ENCODE measurements at regions not wholly inside any gene's neighbourhood (a gene's known extent, or its start where the extent isn't known, plus 50 kb on each side); places are given as distances from the start of the nearest gene placed in this dataset.

GRCh38 chr11:33605703-33606102 lies 94.9 kb downstream of the C11orf91 start:
- Histone ChIP-seq H3K27ac (no peak overlapping the region), H3K4me3 (no peak overlapping the region)
- no peak for TF ChIP-seq CTCF (IDR thresholded peaks at IDR 0.05)
- no peak for DNase-seq (ENCODE audit: low spot score)

DNA sequence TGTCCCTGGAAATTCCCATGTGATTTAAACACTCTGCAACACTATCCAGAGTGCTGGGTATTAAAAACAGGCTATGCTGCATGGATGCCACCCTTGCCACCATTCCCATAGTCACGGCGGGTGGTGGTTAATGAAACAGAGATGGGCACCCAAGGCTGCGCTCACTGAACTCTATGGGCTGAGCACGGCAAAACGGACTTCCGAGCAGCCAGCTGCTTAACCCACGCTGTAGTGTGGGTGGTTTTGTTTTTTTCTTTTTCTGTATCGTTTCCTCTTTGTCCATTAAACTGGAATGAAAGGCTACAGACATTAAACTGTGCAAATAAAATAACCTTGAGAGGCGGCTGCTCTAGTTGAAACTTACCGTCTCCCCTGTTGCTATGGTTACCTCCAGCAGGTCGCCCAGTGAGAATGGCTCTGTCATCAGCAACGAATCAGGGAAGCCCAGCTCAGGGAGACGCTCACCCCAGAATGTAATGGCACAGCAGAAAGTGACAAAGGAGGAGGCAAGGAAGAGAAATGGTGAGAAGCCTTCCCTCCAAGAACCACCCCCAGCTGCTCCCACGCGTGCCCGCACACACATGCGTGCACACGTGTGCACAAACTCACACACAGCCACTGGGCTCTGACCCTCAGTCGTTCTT lies 102.1 kb downstream of the C11orf91 start:
- Histone ChIP-seq H3K27ac (no peak overlapping the region), H3K4me3 (no peak overlapping the region)
- no peak for DNase-seq (ENCODE audit: low spot score)
- no peak for TF ChIP-seq CTCF (IDR thresholded peaks at IDR 0.05)

DNA sequence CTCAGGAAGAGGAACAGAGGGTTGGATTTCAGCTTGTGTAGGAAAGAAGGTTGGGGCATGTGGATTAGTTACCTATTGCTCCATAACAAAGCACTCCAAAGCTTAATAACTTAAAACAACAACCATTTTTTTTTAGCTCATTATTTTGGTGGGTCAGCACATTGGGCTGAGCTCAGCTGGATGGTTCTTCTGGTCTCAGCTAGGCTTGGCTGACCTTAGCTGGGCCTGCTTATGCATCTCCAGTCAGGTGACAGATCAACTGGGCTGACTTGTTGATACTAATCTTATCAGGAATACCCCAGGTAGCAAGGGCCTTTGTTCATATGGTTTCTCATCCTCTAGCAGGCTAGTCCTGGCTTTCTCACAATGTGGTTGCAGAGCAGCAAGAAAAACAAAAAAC lies 106.4 kb downstream of the C11orf91 start:
- Histone ChIP-seq H3K4me3 (no peak overlapping the region), H3K27ac (no peak overlapping the region)
- TF ChIP-seq CTCF (IDR thresholded peaks at IDR 0.05): no peak
- DNase-seq (ENCODE audit: low spot score): no peak

DNA sequence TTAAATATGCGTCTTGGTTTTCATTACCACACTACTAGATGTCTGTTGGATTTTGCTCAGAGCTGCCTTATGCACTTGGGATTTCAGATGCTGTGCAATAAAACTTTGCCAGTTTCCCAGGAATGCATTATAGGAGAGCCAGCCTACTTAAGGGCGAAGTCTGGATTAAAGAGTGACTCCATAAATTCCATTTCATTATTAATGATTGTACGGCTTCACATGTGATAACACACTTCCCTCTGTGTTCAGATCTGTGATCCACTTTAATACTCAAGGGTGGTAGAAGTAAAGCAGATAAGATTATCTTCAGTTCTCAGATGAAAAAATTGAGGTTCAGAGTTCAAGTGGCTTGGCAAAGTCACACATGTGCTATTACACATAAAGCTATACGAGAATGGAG lies 110.2 kb downstream of the C11orf91 start:
- H3K4me3 ChIP-seq: no peak overlapping the region
- DNase-seq (ENCODE audit: low spot score): no peak
- H3K27ac ChIP-seq: no peak overlapping the region
- TF ChIP-seq CTCF (IDR thresholded peaks at IDR 0.05): no peak

DNA sequence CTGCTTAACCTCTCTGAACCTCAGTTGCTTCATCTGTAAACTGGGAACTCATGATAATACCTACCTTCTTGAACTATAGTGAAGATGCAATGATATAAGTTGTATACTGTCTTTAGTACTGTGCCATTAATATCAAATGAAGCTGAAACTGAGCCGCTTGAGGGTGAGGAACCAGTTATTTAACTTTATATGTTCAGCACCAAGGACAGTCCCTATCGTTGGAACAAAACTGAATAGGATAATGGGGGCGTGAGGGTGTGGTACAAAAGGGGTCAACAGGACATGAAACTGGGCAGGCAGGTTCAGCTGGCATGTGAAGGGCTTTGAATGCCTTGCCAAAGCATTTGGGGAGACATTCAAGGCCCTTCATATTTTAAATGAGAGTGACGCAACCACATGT lies 112.6 kb downstream of the C11orf91 start:
- no peak for DNase-seq (ENCODE audit: low spot score)
- H3K4me3 ChIP-seq: no peak overlapping the region
- H3K27ac ChIP-seq: no peak overlapping the region
- no peak for TF ChIP-seq CTCF (IDR thresholded peaks at IDR 0.05)

DNA sequence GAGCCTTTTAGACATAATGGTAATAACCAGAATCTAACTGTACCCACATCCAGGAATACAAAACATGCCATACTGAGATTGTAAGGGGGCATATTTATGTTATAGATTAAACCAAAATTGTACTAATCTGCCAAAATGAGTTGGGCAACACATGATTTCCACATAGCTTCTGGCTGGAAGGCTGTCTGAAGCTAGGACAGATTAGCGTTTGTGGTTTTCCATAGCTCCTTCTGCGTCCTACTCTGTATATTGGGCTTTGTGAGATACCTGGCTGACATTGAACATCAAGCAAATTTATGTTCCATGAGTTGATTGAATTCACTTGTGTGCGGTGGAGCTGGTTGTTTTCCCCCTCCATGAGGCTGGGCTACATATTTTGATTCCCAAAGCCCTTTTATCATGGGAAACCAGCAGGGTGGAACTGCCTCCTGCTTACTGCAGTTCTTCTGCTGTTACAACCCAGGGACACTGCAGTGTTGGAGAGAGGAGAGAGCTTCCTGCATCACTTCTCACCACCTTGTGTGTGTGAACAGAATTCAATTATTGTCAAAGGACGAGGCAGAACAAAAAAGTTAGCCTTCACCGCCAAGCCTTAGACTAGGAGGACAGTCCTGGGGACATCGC lies 114.9 kb downstream of the C11orf91 start:
- Histone ChIP-seq H3K4me3 (no peak overlapping the region), H3K27ac (no peak overlapping the region)
- DNase-seq (ENCODE audit: low spot score): no peak
- TF ChIP-seq CTCF (IDR thresholded peaks at IDR 0.05): no peak

- Histone ChIP-seq H3K4me3 (no peak overlapping the region), H3K27ac (no peak overlapping the region)
- no peak for TF ChIP-seq CTCF (IDR thresholded peaks at IDR 0.05)
- DNase-seq (ENCODE audit: low spot score): no peak
Measured at GRCh38 chr11:33582636-33583325, 117.8 kb downstream of the C11orf91 start.

Measured in coronary artery (tissue), 2 donors.